IMR-90 (cell line): ENCODE measurements at regions not wholly inside any gene's neighbourhood (a gene's known extent, or its start where the extent isn't known, plus 50 kb on each side); places are given as distances from the start of the nearest gene placed in this dataset.

ENCODE experiments used
- ATAC-seq: fragments of 200-7000 bp; cut with Tn5 transposase; 2 replicates; pipeline ENCODE4 v1.9.1; 2020; ENCODE audit warnings: low read depth, mild to moderate bottlenecking, moderate library complexity
- BruUV-seq: library from RNA; stranded (reverse); fragments of 400-500 nt; replicated peaks from 2 replicates; lab custom pipeline; 2021; lab: Mats Ljungman, UMichigan
- CTCF ChIA-PET: fragments of 300-600 bp; formaldehyde crosslinking; extraction: SDS; loops from one replicate; lab custom pipeline; 2021; ENCODE audit warnings: antibody characterized with exemption; lab: Yijun Ruan, JAX
- POLR2A ChIA-PET: fragments of 300-600 bp; sonication (Branson Sonifier 250); formaldehyde crosslinking; loops from one replicate; lab custom pipeline; 2022; ENCODE audit warnings: antibody characterized with exemption; ENCODE audit not compliant: unreplicated experiment; lab: Charles Lee
- DNase-seq: peaks from one replicate; pipeline ENCODE4 v3.0.0; 2013
- H2AFZ ChIP-seq: replicated peaks from 2 replicates; pipeline ENCODE3; 2013; ENCODE audit warnings: low read length, mild to moderate bottlenecking; ENCODE audit not compliant: poor library complexity
- H2AK5ac ChIP-seq: 2 replicates; pipeline ENCODE4 v1.6.1; 2013; ENCODE audit warnings: low read depth, low read length, inconsistent platforms
- H2AK9ac ChIP-seq: replicated peaks from 2 replicates; pipeline ENCODE3; 2013; ENCODE audit warnings: mild to moderate bottlenecking, low read depth, low read length, moderate library complexity; ENCODE audit not compliant: poor library complexity
- H2BK120ac ChIP-seq: 2 replicates; pipeline ENCODE4 v1.6.1; 2013; ENCODE audit warnings: low read depth, low read length, inconsistent platforms
- H2BK15ac ChIP-seq: 3 replicates; pipeline ENCODE4 v1.6.1; 2013; ENCODE audit warnings: low read depth, low read length, inconsistent platforms
- H2BK20ac ChIP-seq: 2 replicates; pipeline ENCODE4 v1.6.1; 2013; ENCODE audit warnings: low read depth, mild to moderate bottlenecking, inconsistent platforms, low read length, moderate library complexity
- H2BK5ac ChIP-seq: 2 replicates; pipeline ENCODE4 v1.6.1; 2013; ENCODE audit warnings: mild to moderate bottlenecking, low read depth, low read length, inconsistent platforms; ENCODE audit not compliant: poor library complexity, severe bottlenecking
- H3K14ac ChIP-seq: replicated peaks from 2 replicates; pipeline ENCODE4 v1.6.1; 2013; ENCODE audit warnings: low read depth, low read length, inconsistent platforms
- H3K18ac ChIP-seq: 2 replicates; pipeline ENCODE4 v1.6.1; 2013; ENCODE audit warnings: low read depth, low read length, control low read depth
- H3K23ac ChIP-seq: 2 replicates; pipeline ENCODE4 v1.6.1; 2013; ENCODE audit warnings: low read depth, low read length, inconsistent platforms
- H3K27ac ChIP-seq: 2 replicates; pipeline ENCODE4 v1.5.1; 2013; ENCODE audit warnings: mild to moderate bottlenecking, control low read depth, low read length; ENCODE audit not compliant: insufficient read depth
- H3K27me3 ChIP-seq: 2 replicates; pipeline ENCODE4 v1.6.1; 2013; ENCODE audit warnings: low read length; ENCODE audit not compliant: control insufficient read depth, insufficient read depth
- H3K36me3 ChIP-seq: 2 replicates; pipeline ENCODE4 v1.6.1; 2013; ENCODE audit warnings: low read length, mixed read lengths; ENCODE audit not compliant: control insufficient read depth, insufficient read depth
- H3K4ac ChIP-seq: 2 replicates; pipeline ENCODE4 v1.6.1; 2013; ENCODE audit warnings: low read depth, low read length, inconsistent platforms
- H3K4me1 ChIP-seq: 2 replicates; pipeline ENCODE4 v1.6.1; 2013; ENCODE audit warnings: low read length, mixed read lengths; ENCODE audit not compliant: control insufficient read depth, insufficient read depth
- H3K4me2 ChIP-seq: 2 replicates; pipeline ENCODE4 v1.6.1; 2013; ENCODE audit warnings: low read depth, mild to moderate bottlenecking, control low read depth, low read length, moderate library complexity
- H3K4me3 ChIP-seq: 2 replicates; pipeline ENCODE4 v1.5.1; 2013; ENCODE audit warnings: low read depth, mild to moderate bottlenecking, control low read depth, low read length, moderate library complexity; ENCODE audit not compliant: insufficient read depth
- H3K56ac ChIP-seq: 2 replicates; pipeline ENCODE4 v1.6.1; 2013; ENCODE audit warnings: low read length, inconsistent platforms; ENCODE audit not compliant: insufficient read depth; ENCODE audit errors: extremely low read depth
- H3K79me1 ChIP-seq, 2 experiments: 2 replicates each; pipeline ENCODE4 v1.6.1; 2013; ENCODE audit warnings: low read length in 2 of 2, inconsistent platforms in 1 of 2, low read depth in 1 of 2
- H3K9ac ChIP-seq: 2 replicates; pipeline ENCODE4 v1.6.1; 2013; ENCODE audit warnings: low read depth, low read length, control low read depth
- H3K9me1 ChIP-seq: 2 replicates; pipeline ENCODE4 v1.6.1; 2013; ENCODE audit warnings: low read length, inconsistent platforms; ENCODE audit not compliant: insufficient read depth
- H3K9me3 ChIP-seq: 2 replicates; pipeline ENCODE4 v1.6.1; 2013; ENCODE audit warnings: low read length; ENCODE audit not compliant: control insufficient read depth, insufficient read depth
- H4K20me1 ChIP-seq: 2 replicates; pipeline ENCODE4 v1.6.1; 2013; ENCODE audit warnings: low read length, inconsistent platforms; ENCODE audit not compliant: insufficient read depth
- H4K5ac ChIP-seq: 2 replicates; pipeline ENCODE4 v1.6.1; 2013; ENCODE audit warnings: mild to moderate bottlenecking, low read depth, low read length, control low read depth
- H4K8ac ChIP-seq, 2 experiments: 2 replicates each; pipeline ENCODE4 v1.6.1; 2013; ENCODE audit warnings: low read depth in 2 of 2, low read length in 2 of 2, control low read depth in 1 of 2, inconsistent platforms in 1 of 2
- H4K91ac ChIP-seq: 2 replicates; pipeline ENCODE4 v1.6.1; 2013; ENCODE audit warnings: low read depth, low read length, inconsistent platforms; ENCODE audit not compliant: insufficient read depth
- CEBPB ChIP-seq: IDR thresholded peaks from 2 replicates; pipeline ENCODE4 v1.6.1; 2012; ENCODE audit warnings: low read depth, low read length, improper control_type of control experiment
- CHD1 ChIP-seq: IDR thresholded peaks from 2 replicates; pipeline ENCODE4 v1.6.1; 2012; ENCODE audit warnings: low read depth, low read length, improper control_type of control experiment
- CTCF ChIP-seq: conservative IDR thresholded peaks from 2 replicates; pipeline ENCODE4 v1.5.1; 2012; ENCODE audit warnings: mild to moderate bottlenecking, low read depth, low read length, improper control_type of control experiment
- ELK1 ChIP-seq: fragments of 150-350 bp; IDR thresholded peaks from 2 replicates; pipeline ENCODE4 v1.6.1; 2016; ENCODE audit warnings: low read depth, mild to moderate bottlenecking, low read length, moderate library complexity, borderline replicate concordance
- MAFK ChIP-seq: IDR thresholded peaks from 2 replicates; pipeline ENCODE4 v1.6.1; 2012; ENCODE audit warnings: low read depth, low read length, improper control_type of control experiment
- MXI1 ChIP-seq: IDR thresholded peaks from 2 replicates; pipeline ENCODE4 v1.6.1; 2012; ENCODE audit warnings: low read depth, mild to moderate bottlenecking, low read length, moderate library complexity, borderline replicate concordance
- RAD21 ChIP-seq: IDR thresholded peaks from 2 replicates; pipeline ENCODE4 v1.6.1; 2012; ENCODE audit warnings: low read length, improper control_type of control experiment
- RCOR1 ChIP-seq: IDR thresholded peaks from 2 replicates; pipeline ENCODE4 v1.6.1; 2012; ENCODE audit warnings: mild to moderate bottlenecking, low read length, improper control_type of control experiment; ENCODE audit not compliant: insufficient replicate concordance
- RFX5 ChIP-seq: IDR thresholded peaks from 2 replicates; pipeline ENCODE4 v1.8.0; 2012; ENCODE audit warnings: low read depth, mild to moderate bottlenecking, low read length, moderate library complexity
- WGBS, 2 experiments: methylation state at CpG; one replicate each; pipeline versions ENCODE4 v1.1.5 to v1.1.7; 2013; ENCODE audit warnings: missing lambda C conversion rate in 2 of 2; ENCODE audit not compliant: insufficient read length in 1 of 2; ENCODE audit errors: extremely low coverage in 2 of 2; 5-methylcytosine and 5-hydroxymethylcytosine counted together
- dilution Hi-C: fragments of 300-500 bp; cut with HindIII; formaldehyde crosslinking; loops from one replicate; pipeline ENCODE4 v1.14.3; 2018; ENCODE audit warnings: low sequenced_read_pairs; ENCODE audit not compliant: unreplicated experiment
- in situ Hi-C: fragments of 300-500 bp; cut with MboI; formaldehyde crosslinking; loops from 3 replicates; pipeline ENCODE4 v1.14.3; 2019; ENCODE audit warnings: low sequenced_read_pairs, inconsistent platforms, mixed read lengths
- intact Hi-C: fragments of 100-400 bp; cut with micrococcal nuclease; formaldehyde crosslinking; loops from 2 replicates; pipeline ENCODE4 v1.10.0; 2022

- Histone ChIP-seq H3K9me1 (no peaks in the 10 kb centered on the region), H2AK9ac (no peak overlapping the region), H2AFZ (no peak overlapping the region), H4K8ac (no peak overlapping the region), H3K9me3 (peaks cover 6% of the 10 kb centered on the region; the same call in 1 of the 2 replicates), H2BK120ac (no peak overlapping the region), H3K56ac (no peak overlapping the region), H3K27me3 (no peaks in the 10 kb centered on the region), H3K4me3 (no peak overlapping the region), H3K18ac (no peak overlapping the region), H3K79me1 (no peaks in the 10 kb centered on the region), H3K36me3 (no peaks in the 10 kb centered on the region), H3K4me2 (no peak overlapping the region), H2BK5ac (no peak overlapping the region), H2AK5ac (no peak overlapping the region), H3K14ac (no peak overlapping the region), H3K27ac (no peak overlapping the region), H3K4me1 (no peaks in the 10 kb centered on the region), H2BK15ac (no peak overlapping the region), H4K20me1 (no peaks in the 10 kb centered on the region), H3K9ac (no peak overlapping the region), H4K5ac (no peak overlapping the region), H2BK20ac (no peak overlapping the region), H3K4ac (no peak overlapping the region), H4K91ac (no peak overlapping the region), H3K23ac (no peak overlapping the region)
- DNase-seq (no peak), ATAC-seq (no peak)
- POLR2A ChIA-PET, result no interaction called here
- intact Hi-C loops, result no loop called here
- in situ Hi-C loops, result no loop called here
- BruUV-seq, result no TSS peak
- CTCF ChIA-PET, result no interaction called here
- TF ChIP-seq CTCF (no peak), RFX5 (no peak), ELK1 (no peak), MAFK (no peak), CEBPB (no peak), RAD21 (no peak), MXI1 (no peak), RCOR1 (no peak), CHD1 (no peak)
- dilution Hi-C loops, result no loop called here
- WGBS, 2 experiments, result no CpG with 5 or more reads among the region's 4 CpGs
These were observed 1130.4 kb downstream of the CDH8 start for GRCh38 chr16:60905811-60906210.
